ENCODE measurements at regions not wholly inside any gene's neighbourhood (a gene's known extent, or its start where the extent isn't known, plus 50 kb on each side); places are given as distances from the start of the nearest gene placed in this dataset.

DNA sequence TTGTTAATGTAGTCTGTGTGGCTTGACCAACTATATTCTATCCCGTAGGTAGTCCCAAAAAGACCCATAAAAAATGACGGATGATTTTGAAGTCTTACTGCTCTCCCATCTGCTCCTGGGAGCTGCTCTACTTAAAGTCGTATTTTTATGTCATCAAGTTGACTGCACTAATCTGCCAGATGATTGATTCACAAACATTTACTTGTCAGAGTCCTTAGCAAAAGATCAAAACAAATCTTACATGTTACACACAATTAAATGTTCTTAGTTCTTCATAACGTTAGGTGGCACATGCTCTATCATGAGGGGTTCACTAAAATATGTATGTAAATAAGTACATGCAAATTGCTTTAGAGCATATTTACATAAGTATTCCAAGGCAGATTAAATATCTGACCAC lies 498.3 kb upstream of the LRRTM4 start:
- no peak for TF ChIP-seq CTCF (IDR thresholded peaks at IDR 0.05)
- no peak for DNase-seq
- no peaks in the 10 kb centered on the region for H3K4me1 Mint-ChIP-seq
- Histone ChIP-seq H3K9ac (ENCODE audit: insufficient read depth, low read length, poor library complexity, severe bottlenecking) (no peak overlapping the region), H3K4me1 (ENCODE audit: control insufficient read depth in 1 of 2, insufficient read depth in 2 of 2, low read length in 2 of 2) (no peaks in the 10 kb centered on the region), H4K20me1 (ENCODE audit: insufficient read depth, low read length) (no peaks in the 10 kb centered on the region), H3K4me3 (replicated peaks in 1 of 3; ENCODE audit: low read depth in 2 of 3, low read length in 3 of 3) (no peak overlapping the region), H3K27ac (ENCODE audit: low read depth in 1 of 2, low read length in 2 of 2) (no peak overlapping the region), H3K4me2 (replicated peaks; ENCODE audit: extremely low read depth, low read length, poor library complexity, severe bottlenecking) (no peak overlapping the region), H3K27me3 (ENCODE audit: control insufficient read depth in 2 of 2, insufficient read depth in 2 of 2, low read length in 2 of 2) (no peaks in the 10 kb centered on the region), H3K36me3 (replicated peaks in 1 of 2; ENCODE audit: control insufficient read depth in 1 of 2, insufficient read depth in 2 of 2, low read length in 2 of 2) (no peaks in the 10 kb centered on the region), H2AFZ (ENCODE audit: insufficient read depth, low read depth, low read length, poor library complexity, severe bottlenecking) (no peak overlapping the region), H3K79me2 (ENCODE audit: insufficient read depth, low read length) (no peaks in the 10 kb centered on the region), H3K9me3 (replicated peaks in 1 of 2; ENCODE audit: control insufficient read depth in 1 of 2, insufficient read depth in 1 of 2, low read length in 2 of 2) (peaks cover 4 to 15% of the 10 kb centered on the region in 2 donors)
- WGBS (ENCODE audit: insufficient coverage) = 95% methylated on average over 3 of the region's 4 CpGs
- no peak overlapping the region for H3K4me3 Mint-ChIP-seq
- H3K9me3 Mint-ChIP-seq = peaks cover 0 to 9% (median 6%) of the 10 kb centered on the region in 7 donors
- H3K27me3 Mint-ChIP-seq (ENCODE audit: low read depth in 3 of 3) = no peaks in the 10 kb centered on the region
- intact Hi-C loops (cut with micrococcal nuclease) = no loop called here
- no peaks in the 10 kb centered on the region for H3K36me3 Mint-ChIP-seq
- no peak overlapping the region for H3K27ac Mint-ChIP-seq

DNA sequence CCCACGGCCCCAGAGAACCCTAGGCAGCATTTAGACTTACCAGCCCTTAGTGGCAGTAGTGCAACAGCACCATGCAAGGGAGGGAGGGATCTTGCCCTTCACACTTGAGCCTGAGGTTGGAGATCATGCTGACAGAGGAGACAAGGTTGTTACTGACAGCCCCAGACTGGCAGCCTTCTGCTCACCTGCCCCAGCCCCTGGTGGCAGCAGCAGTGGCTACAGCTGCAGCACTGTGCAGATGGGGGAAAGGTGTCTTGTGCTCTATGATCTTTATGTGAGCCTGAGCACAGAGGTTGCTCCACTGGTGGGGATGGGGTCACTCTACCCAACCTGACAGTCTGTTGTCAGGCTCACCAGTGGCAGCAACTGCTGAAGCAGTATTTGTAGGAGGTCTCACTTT lies 501.2 kb upstream of the LRRTM4 start:
- H3K36me3 ChIP-seq (replicated peaks in 1 of 2; ENCODE audit: control insufficient read depth in 1 of 2, insufficient read depth in 2 of 2, low read length in 2 of 2) = no peaks in the 10 kb centered on the region
- no peak for TF ChIP-seq CTCF (IDR thresholded peaks at IDR 0.05)
- no peak overlapping the region for H3K4me2 ChIP-seq (replicated peaks; ENCODE audit: extremely low read depth, low read length, poor library complexity, severe bottlenecking)
- 83% methylated on average over 1 of the region's 1 CpG for WGBS (ENCODE audit: insufficient coverage)
- DNase-seq = no peak
- H4K20me1 ChIP-seq (ENCODE audit: insufficient read depth, low read length) = no peaks in the 10 kb centered on the region
- H3K27ac ChIP-seq (ENCODE audit: low read depth in 1 of 2, low read length in 2 of 2) = no peak overlapping the region
- Mint-ChIP-seq H3K4me1 (no peaks in the 10 kb centered on the region), H3K27me3 (ENCODE audit: low read depth in 3 of 3) (no peaks in the 10 kb centered on the region), H3K36me3 (no peaks in the 10 kb centered on the region), H3K4me3 (no peak overlapping the region), H3K9me3 (peaks cover 0 to 13% (median 8%) of the 10 kb centered on the region in 7 donors), H3K27ac (no peak overlapping the region)
- intact Hi-C loops (cut with micrococcal nuclease) = no loop called here
- H3K4me3 ChIP-seq (replicated peaks in 1 of 3; ENCODE audit: low read depth in 2 of 3, low read length in 3 of 3) = no peak overlapping the region
- no peak overlapping the region for H3K9ac ChIP-seq (ENCODE audit: insufficient read depth, low read length, poor library complexity, severe bottlenecking)
- no peaks in the 10 kb centered on the region for H3K4me1 ChIP-seq (ENCODE audit: control insufficient read depth in 1 of 2, insufficient read depth in 2 of 2, low read length in 2 of 2)
- H2AFZ ChIP-seq (ENCODE audit: insufficient read depth, low read depth, low read length, poor library complexity, severe bottlenecking) = no peak overlapping the region
- H3K27me3 ChIP-seq (ENCODE audit: control insufficient read depth in 2 of 2, insufficient read depth in 2 of 2, low read length in 2 of 2) = no peaks in the 10 kb centered on the region
- peaks cover 4 to 15% of the 10 kb centered on the region in 2 donors for H3K9me3 ChIP-seq (replicated peaks in 1 of 2; ENCODE audit: control insufficient read depth in 1 of 2, insufficient read depth in 1 of 2, low read length in 2 of 2)
- H3K79me2 ChIP-seq (ENCODE audit: insufficient read depth, low read length) = no peaks in the 10 kb centered on the region

Measured in CD14-positive monocyte (primary cell).